Type B pancreatic cell (in vitro differentiated cells): ENCODE measurements at regions not wholly inside any gene's neighbourhood (a gene's known extent, or its start where the extent isn't known, plus 50 kb on each side); places are given as distances from the start of the nearest gene placed in this dataset.
A peak's percentile ranks its signal among the peaks of the same experiment; 100 is the strongest.

Experiments used
- DNase-seq: peaks from one replicate; pipeline ENCODE4 v3.0.0; 2021; ENCODE audit warnings: mixed read lengths; ENCODE audit not compliant: unreplicated experiment; ENCODE audit errors: extremely low spot score
- H3K27ac Mint-ChIP-seq: 2 replicates; pipeline ENCODE4 v1.8.0; 2021; ENCODE audit warnings: mild to moderate bottlenecking, mixed read lengths
- H3K27me3 Mint-ChIP-seq: 2 replicates; pipeline ENCODE4 v1.8.0; 2021; ENCODE audit warnings: mixed read lengths
- H3K36me3 Mint-ChIP-seq: 2 replicates; pipeline ENCODE4 v1.8.0; 2021; ENCODE audit warnings: mixed read lengths
- H3K4me1 Mint-ChIP-seq: one replicate; pipeline ENCODE4 v1.8.0; 2021; ENCODE audit warnings: mixed read lengths; ENCODE audit not compliant: unreplicated experiment
- H3K4me3 Mint-ChIP-seq: 2 replicates; pipeline ENCODE4 v1.8.0; 2021; ENCODE audit warnings: mild to moderate bottlenecking, mixed read lengths
- H3K9me3 Mint-ChIP-seq: 2 replicates; pipeline ENCODE4 v1.8.0; 2021; ENCODE audit warnings: mixed read lengths
- CTCF ChIP-seq: fragments of 200-600 bp; sonication (generic); conservative IDR thresholded peaks from 2 replicates; pipeline ENCODE4 v1.5.0; 2021; ENCODE audit warnings: antibody characterized with exemption, mild to moderate bottlenecking

- Mint-ChIP-seq H3K4me1 (no peaks in the 10 kb centered on the region), H3K9me3 (no peaks in the 10 kb centered on the region), H3K27ac (no peak overlapping the region), H3K27me3 (no peaks in the 10 kb centered on the region), H3K36me3 (no peaks in the 10 kb centered on the region), H3K4me3 (no peak overlapping the region)
- no peak for TF ChIP-seq CTCF
- DNase-seq, result no peak
Measured at GRCh38 chr3:132805071-132805470, 82.9 kb upstream of the NPHP3 start.

- DNase-seq, result no peak
- no peak for TF ChIP-seq CTCF
- no peak overlapping the region for H3K4me3 Mint-ChIP-seq
- H3K4me1 Mint-ChIP-seq, result no peaks in the 10 kb centered on the region
- H3K36me3 Mint-ChIP-seq, result no peaks in the 10 kb centered on the region
- H3K9me3 Mint-ChIP-seq, result no peaks in the 10 kb centered on the region
- H3K27me3 Mint-ChIP-seq, result no peaks in the 10 kb centered on the region
- H3K27ac Mint-ChIP-seq, result no peak overlapping the region
Measured at GRCh38 chr3:132804498-132804897, 82.3 kb upstream of the NPHP3 start.

GRCh38 chr3:132803889-132804288, 81.7 kb upstream of the NPHP3 start:
- Mint-ChIP-seq H3K9me3 (no peaks in the 10 kb centered on the region), H3K27me3 (no peaks in the 10 kb centered on the region), H3K36me3 (no peaks in the 10 kb centered on the region), H3K27ac (no peak overlapping the region), H3K4me3 (no peak overlapping the region), H3K4me1 (no peaks in the 10 kb centered on the region)
- no peak for DNase-seq
- peak; percentile 35 for TF ChIP-seq CTCF

- Mint-ChIP-seq H3K9me3 (no peaks in the 10 kb centered on the region), H3K4me1 (no peaks in the 10 kb centered on the region), H3K27me3 (no peaks in the 10 kb centered on the region), H3K27ac (no peak overlapping the region), H3K4me3 (no peak overlapping the region), H3K36me3 (no peaks in the 10 kb centered on the region)
- no peak for TF ChIP-seq CTCF
- no peak for DNase-seq
Measured at GRCh38 chr3:132800958-132801357, 78.7 kb upstream of the NPHP3 start.

GRCh38 chr3:132790806-132791205, 68.6 kb upstream of the NPHP3 start:
- peaks cover 26% of the 10 kb centered on the region for H3K27me3 Mint-ChIP-seq
- no peak overlapping the region for H3K27ac Mint-ChIP-seq
- no peak for DNase-seq
- no peak for TF ChIP-seq CTCF
- H3K4me1 Mint-ChIP-seq, result no peaks in the 10 kb centered on the region
- no peaks in the 10 kb centered on the region for H3K36me3 Mint-ChIP-seq
- H3K9me3 Mint-ChIP-seq, result no peaks in the 10 kb centered on the region
- no peak overlapping the region for H3K4me3 Mint-ChIP-seq

GRCh38 chr3:132789959-132790358, 67.8 kb upstream of the NPHP3 start:
- no peaks in the 10 kb centered on the region for H3K36me3 Mint-ChIP-seq
- no peaks in the 10 kb centered on the region for H3K9me3 Mint-ChIP-seq
- DNase-seq, result no peak
- H3K4me1 Mint-ChIP-seq, result no peaks in the 10 kb centered on the region
- peaks cover 26% of the 10 kb centered on the region for H3K27me3 Mint-ChIP-seq
- no peak overlapping the region for H3K27ac Mint-ChIP-seq
- H3K4me3 Mint-ChIP-seq, result no peak overlapping the region
- no peak for TF ChIP-seq CTCF
